B cell (primary cell): ENCODE measurements at regions not wholly inside any gene's neighbourhood (a gene's known extent, or its start where the extent isn't known, plus 50 kb on each side); places are given as distances from the start of the nearest gene placed in this dataset.

Experiments
- EZH2 ChIP-seq: IDR thresholded peaks from 2 replicates; pipeline ENCODE4 v1.6.1; 2012; ENCODE audit warnings: borderline replicate concordance, low read depth, mild to moderate bottlenecking, moderate library complexity, low read length; ENCODE audit not compliant: insufficient read depth, poor library complexity, severe bottlenecking
- TF ChIP-seq, protein P1 (sequence below): fragments of 200-600 bp; IDR thresholded peaks from one replicate; pipeline ENCODE4 v1.8.0; 2022; ENCODE audit warnings: antibody characterized with exemption, mild to moderate bottlenecking

DNA sequence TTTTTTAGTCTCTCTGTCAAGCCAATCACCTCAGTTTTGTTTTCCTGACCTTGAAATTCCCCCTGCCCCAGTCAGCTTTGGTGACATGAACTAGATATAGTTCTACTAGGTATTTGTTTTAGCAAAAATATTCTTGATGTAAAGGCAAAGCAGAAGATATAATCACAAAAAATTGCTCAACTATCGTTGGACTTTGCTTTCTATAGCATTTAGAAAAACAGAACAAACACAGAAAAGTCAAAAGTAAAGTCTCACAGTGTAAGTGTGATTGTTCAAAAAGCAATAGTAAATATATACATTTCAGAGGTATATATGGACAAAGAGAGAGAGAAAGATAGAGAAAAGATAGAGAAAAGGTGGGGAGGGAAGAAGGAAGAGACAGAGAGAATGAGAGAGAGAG, 305.9 kb downstream of the ADGRL2 start:
- TF ChIP-seq, protein P1, sequence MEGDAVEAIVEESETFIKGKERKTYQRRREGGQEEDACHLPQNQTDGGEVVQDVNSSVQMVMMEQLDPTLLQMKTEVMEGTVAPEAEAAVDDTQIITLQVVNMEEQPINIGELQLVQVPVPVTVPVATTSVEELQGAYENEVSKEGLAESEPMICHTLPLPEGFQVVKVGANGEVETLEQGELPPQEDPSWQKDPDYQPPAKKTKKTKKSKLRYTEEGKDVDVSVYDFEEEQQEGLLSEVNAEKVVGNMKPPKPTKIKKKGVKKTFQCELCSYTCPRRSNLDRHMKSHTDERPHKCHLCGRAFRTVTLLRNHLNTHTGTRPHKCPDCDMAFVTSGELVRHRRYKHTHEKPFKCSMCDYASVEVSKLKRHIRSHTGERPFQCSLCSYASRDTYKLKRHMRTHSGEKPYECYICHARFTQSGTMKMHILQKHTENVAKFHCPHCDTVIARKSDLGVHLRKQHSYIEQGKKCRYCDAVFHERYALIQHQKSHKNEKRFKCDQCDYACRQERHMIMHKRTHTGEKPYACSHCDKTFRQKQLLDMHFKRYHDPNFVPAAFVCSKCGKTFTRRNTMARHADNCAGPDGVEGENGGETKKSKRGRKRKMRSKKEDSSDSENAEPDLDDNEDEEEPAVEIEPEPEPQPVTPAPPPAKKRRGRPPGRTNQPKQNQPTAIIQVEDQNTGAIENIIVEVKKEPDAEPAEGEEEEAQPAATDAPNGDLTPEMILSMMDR: no peak
- no peak for TF ChIP-seq EZH2
